Stomach (tissue), 8 donors: ENCODE measurements at regions not wholly inside any gene's neighbourhood (a gene's known extent, or its start where the extent isn't known, plus 50 kb on each side); places are given as distances from the start of the nearest gene placed in this dataset.

Experiments used
- DNase-seq, 2 donors: peaks; one replicate each; pipeline versions ENCODE4 v3.0.0 to v3.0.0-alpha.2; 2013 to 2019
- H3K27ac ChIP-seq, 5 donors: fragments of 200-600 bp in 4 of 5; sonication (generic) in 4 of 5; one replicate each; pipeline ENCODE4 v1.5.1; 2013 to 2019; ENCODE audit warnings: mild to moderate bottlenecking in 1 of 5, moderate library complexity in 1 of 5
- H3K27me3 ChIP-seq, 3 donors: fragments of 200-600 bp; sonication (generic); one replicate each; pipeline ENCODE4 v1.5.1; 2017 to 2019; ENCODE audit warnings: mixed run types in 1 of 3
- H3K36me3 ChIP-seq, 4 donors: fragments of 200-600 bp; sonication (generic); 1 replicate in 3 of 4; 2 replicates in 1 of 4; pipeline ENCODE4 v1.5.1; 2016 to 2019
- H3K4me1 ChIP-seq, 4 donors: fragments of 200-600 bp; sonication (generic); one replicate each; pipeline ENCODE4 v1.5.1; 2016 to 2019
- H3K4me3 ChIP-seq, 4 donors: fragments of 200-600 bp; sonication (generic) in 3 of 4; one replicate each; pipeline ENCODE4 v1.5.1; 2016 to 2019; ENCODE audit warnings: mild to moderate bottlenecking in 1 of 4
- H3K9me3 ChIP-seq, 4 donors: fragments of 200-600 bp; sonication (generic); one replicate each; pipeline ENCODE4 v1.5.1; 2016 to 2019
- EP300 ChIP-seq: sonication (generic); formaldehyde crosslinking; IDR thresholded peaks from one replicate; pipeline ENCODE4 v1.6.1; 2017; ENCODE audit warnings: antibody characterized with exemption
- POLR2A ChIP-seq, 4 donors: fragments of 450-650 bp; IDR thresholded peaks; one replicate each; pipeline ENCODE4 v1.6.1; 2016; ENCODE audit warnings: antibody characterized with exemption in 4 of 4, control low read depth in 2 of 4, mild to moderate bottlenecking in 1 of 4, moderate library complexity in 1 of 4
- POLR2AphosphoS5 ChIP-seq, 3 donors: sonication (generic); formaldehyde crosslinking; IDR thresholded peaks; one replicate each; pipeline ENCODE4 v1.6.1; 2016; ENCODE audit warnings: antibody characterized with exemption in 3 of 3
- WGBS, 5 donors: extraction: QIAGEN DNeasy Blood & Tissue Kit in 3 of 5; methylation state at CpG; one replicate each; pipeline versions ENCODE4 v1.1.5 to v1.1.7; 2013 to 2018; 5-methylcytosine and 5-hydroxymethylcytosine counted together
- intact Hi-C: fragments of 100-400 bp; cut with DNase I; formaldehyde crosslinking; loops from one replicate; pipeline ENCODE4 v1.15.1; 2023; ENCODE audit warnings: low total_unique reads
- TF ChIP-seq, protein P1 (sequence below), 7 experiments: fragments of 450-650 bp in 4 of 7; fragments of 200-600 bp in 3 of 7; sonication (generic) in 3 of 7; IDR thresholded peaks; one replicate each; pipeline ENCODE4 v1.5.1; 2016 to 2019; ENCODE audit warnings: antibody characterized with exemption in 7 of 7, control low read depth in 2 of 7, mild to moderate bottlenecking in 1 of 7
- donor health status: healthy with polysubstance abuse.
- donor health status: Bipolar disorder and iron deficiency.
- donor health status: healthy.

GRCh38 chr4:24067367-24068193 lies 177.7 kb upstream of the PPARGC1A start:
- H3K27me3 ChIP-seq: no peaks in the 10 kb centered on the region
- no peaks in the 10 kb centered on the region for H3K4me1 ChIP-seq
- no peak overlapping the region for H3K4me3 ChIP-seq
- H3K36me3 ChIP-seq: no peaks in the 10 kb centered on the region
- H3K27ac ChIP-seq: no peak overlapping the region
- TF ChIP-seq POLR2AphosphoS5 (IDR thresholded peaks at IDR 0.05) (no peak), POLR2A (IDR thresholded peaks at IDR 0.05) (no peak), EP300 (no peak)
- TF ChIP-seq, protein P1, sequence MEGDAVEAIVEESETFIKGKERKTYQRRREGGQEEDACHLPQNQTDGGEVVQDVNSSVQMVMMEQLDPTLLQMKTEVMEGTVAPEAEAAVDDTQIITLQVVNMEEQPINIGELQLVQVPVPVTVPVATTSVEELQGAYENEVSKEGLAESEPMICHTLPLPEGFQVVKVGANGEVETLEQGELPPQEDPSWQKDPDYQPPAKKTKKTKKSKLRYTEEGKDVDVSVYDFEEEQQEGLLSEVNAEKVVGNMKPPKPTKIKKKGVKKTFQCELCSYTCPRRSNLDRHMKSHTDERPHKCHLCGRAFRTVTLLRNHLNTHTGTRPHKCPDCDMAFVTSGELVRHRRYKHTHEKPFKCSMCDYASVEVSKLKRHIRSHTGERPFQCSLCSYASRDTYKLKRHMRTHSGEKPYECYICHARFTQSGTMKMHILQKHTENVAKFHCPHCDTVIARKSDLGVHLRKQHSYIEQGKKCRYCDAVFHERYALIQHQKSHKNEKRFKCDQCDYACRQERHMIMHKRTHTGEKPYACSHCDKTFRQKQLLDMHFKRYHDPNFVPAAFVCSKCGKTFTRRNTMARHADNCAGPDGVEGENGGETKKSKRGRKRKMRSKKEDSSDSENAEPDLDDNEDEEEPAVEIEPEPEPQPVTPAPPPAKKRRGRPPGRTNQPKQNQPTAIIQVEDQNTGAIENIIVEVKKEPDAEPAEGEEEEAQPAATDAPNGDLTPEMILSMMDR (IDR thresholded peaks at IDR 0.05): no peak
- H3K9me3 ChIP-seq: no peaks in the 10 kb centered on the region
- 70 to 81% (median 75%) methylated on average over 13 of the region's 13 CpGs for WGBS, 5 donors
- intact Hi-C loops: no loop called here
- DNase-seq: peak in 1 of 2 donors; percentile 9

GRCh38 chr4:24065974-24066373 lies 176.1 kb upstream of the PPARGC1A start:
- Histone ChIP-seq H3K4me1 (no peaks in the 10 kb centered on the region), H3K9me3 (no peaks in the 10 kb centered on the region), H3K36me3 (no peaks in the 10 kb centered on the region), H3K27ac (no peak overlapping the region), H3K4me3 (no peak overlapping the region), H3K27me3 (no peaks in the 10 kb centered on the region)
- no peak for DNase-seq
- intact Hi-C loops: no loop called here
- 78 to 80% (median 80%) methylated on average over 9 of the region's 9 CpGs for WGBS, 5 donors
- TF ChIP-seq, protein P1 (IDR thresholded peaks at IDR 0.05): no peak
- TF ChIP-seq POLR2AphosphoS5 (IDR thresholded peaks at IDR 0.05) (no peak), POLR2A (IDR thresholded peaks at IDR 0.05) (no peak), EP300 (no peak)

DNA sequence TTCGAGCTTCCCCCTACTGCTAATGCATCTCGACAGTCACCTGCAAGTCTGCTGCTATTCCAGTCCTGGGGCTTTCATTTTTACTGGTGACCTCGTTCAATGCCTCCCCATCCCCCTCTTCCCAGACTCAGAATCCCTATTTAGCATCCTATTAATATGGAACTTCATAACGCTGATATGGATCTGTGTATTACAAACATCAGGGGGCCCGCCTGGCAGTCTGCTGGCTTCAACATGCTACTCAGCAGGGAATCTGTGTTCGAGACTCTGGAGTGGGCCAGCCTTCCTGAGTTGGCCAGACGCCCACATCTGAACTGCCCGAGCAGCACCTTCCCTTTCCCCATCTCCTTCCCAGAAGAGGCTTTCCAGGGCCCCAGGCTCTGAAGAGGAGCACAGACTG lies 173.9 kb upstream of the PPARGC1A start:
- H3K27me3 ChIP-seq: no peaks in the 10 kb centered on the region
- no peaks in the 10 kb centered on the region for H3K9me3 ChIP-seq
- H3K36me3 ChIP-seq: no peaks in the 10 kb centered on the region
- 68 to 81% (median 76%) methylated on average over 8 of the region's 8 CpGs for WGBS, 5 donors
- no peak overlapping the region for H3K27ac ChIP-seq
- no peak overlapping the region for H3K4me3 ChIP-seq
- TF ChIP-seq POLR2A (IDR thresholded peaks at IDR 0.05): no peak
- TF ChIP-seq POLR2AphosphoS5 (IDR thresholded peaks at IDR 0.05): no peak
- TF ChIP-seq, protein P1 (IDR thresholded peaks at IDR 0.05): no peak
- no peak for TF ChIP-seq EP300
- no peaks in the 10 kb centered on the region for H3K4me1 ChIP-seq
- no peak for DNase-seq
- intact Hi-C loops: no loop called here

DNA sequence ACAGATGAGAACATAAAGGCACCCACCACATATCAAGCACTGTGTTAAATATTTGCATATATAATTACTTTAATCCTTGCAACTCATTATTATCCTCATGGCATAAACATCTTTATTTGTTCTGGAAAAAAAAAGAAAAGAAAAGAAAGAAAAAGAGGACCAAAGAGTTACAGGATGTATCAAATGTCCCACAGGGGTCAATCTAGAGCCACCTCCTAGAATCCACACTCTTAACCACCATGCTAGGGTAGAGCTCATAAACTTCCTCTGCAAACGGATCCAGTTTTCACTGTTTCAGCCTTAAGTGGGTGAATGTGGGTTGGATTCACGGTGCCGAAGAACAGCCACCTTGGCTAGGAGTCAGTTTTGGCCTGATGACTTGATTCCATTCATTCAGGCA lies 171.1 kb upstream of the PPARGC1A start:
- Histone ChIP-seq H3K27ac (no peak overlapping the region), H3K36me3 (no peaks in the 10 kb centered on the region), H3K4me1 (no peaks in the 10 kb centered on the region), H3K27me3 (no peaks in the 10 kb centered on the region), H3K9me3 (no peaks in the 10 kb centered on the region), H3K4me3 (no peak overlapping the region)
- intact Hi-C loops: no loop called here
- TF ChIP-seq POLR2A (IDR thresholded peaks at IDR 0.05): no peak
- TF ChIP-seq POLR2AphosphoS5 (IDR thresholded peaks at IDR 0.05): no peak
- 61 to 93% (median 88%) methylated on average over 3 of the region's 3 CpGs for WGBS, 5 donors
- DNase-seq: no peak

DNA sequence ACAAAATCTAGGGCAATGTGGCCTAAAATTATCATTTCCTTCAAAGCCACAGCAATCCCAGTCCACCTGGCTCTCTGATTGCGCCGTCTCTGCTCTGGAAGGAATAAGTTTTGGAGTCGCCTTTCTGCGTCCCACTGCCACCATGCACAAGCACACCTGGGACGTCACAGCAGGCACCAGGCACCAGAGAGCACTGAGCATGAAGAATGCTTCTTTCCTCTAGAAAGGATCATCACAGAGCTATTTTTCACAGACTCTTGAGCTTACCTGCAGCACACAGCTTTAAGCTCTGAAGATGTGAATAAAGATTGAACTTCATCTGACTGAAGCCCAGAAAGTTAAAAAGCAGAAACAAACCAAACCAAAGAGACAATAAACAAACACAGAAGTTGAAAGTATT lies 170.0 kb upstream of the PPARGC1A start:
- DNase-seq: no peak
- no peak overlapping the region for H3K4me3 ChIP-seq
- no peaks in the 10 kb centered on the region for H3K9me3 ChIP-seq
- no peaks in the 10 kb centered on the region for H3K27me3 ChIP-seq
- 76 to 85% (median 85%) methylated on average over 5 of the region's 5 CpGs for WGBS, 5 donors
- intact Hi-C loops: no loop called here
- no peak overlapping the region for H3K27ac ChIP-seq
- TF ChIP-seq POLR2AphosphoS5 (IDR thresholded peaks at IDR 0.05): no peak
- TF ChIP-seq EP300: no peak
- TF ChIP-seq, protein P1 (IDR thresholded peaks at IDR 0.05): no peak
- no peak for TF ChIP-seq POLR2A (IDR thresholded peaks at IDR 0.05)
- H3K4me1 ChIP-seq: no peaks in the 10 kb centered on the region
- no peaks in the 10 kb centered on the region for H3K36me3 ChIP-seq
